ENCODE measurements at regions not wholly inside any gene's neighbourhood (a gene's known extent, or its start where the extent isn't known, plus 50 kb on each side); places are given as distances from the start of the nearest gene placed in this dataset.

DNA sequence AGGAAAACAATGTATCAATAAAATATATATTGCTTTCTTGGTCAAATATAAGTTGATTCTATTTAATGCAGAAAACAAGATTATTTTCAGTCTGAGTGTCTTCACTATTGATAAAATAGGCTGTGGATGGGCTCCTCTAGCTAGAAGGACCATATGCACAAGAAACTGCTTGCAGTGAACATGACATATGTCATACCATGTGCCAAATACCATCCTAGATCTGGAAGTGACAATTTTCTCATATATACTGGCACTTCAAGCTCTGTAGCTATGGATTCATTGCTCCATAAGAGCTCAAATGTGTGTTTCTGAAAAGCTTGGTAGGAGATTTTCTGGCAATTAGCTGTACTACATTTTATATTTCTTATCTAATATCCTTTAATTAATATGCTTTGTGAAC lies 95.6 kb upstream of the CDH6 start:
- DNase-seq, result no peak

DNA sequence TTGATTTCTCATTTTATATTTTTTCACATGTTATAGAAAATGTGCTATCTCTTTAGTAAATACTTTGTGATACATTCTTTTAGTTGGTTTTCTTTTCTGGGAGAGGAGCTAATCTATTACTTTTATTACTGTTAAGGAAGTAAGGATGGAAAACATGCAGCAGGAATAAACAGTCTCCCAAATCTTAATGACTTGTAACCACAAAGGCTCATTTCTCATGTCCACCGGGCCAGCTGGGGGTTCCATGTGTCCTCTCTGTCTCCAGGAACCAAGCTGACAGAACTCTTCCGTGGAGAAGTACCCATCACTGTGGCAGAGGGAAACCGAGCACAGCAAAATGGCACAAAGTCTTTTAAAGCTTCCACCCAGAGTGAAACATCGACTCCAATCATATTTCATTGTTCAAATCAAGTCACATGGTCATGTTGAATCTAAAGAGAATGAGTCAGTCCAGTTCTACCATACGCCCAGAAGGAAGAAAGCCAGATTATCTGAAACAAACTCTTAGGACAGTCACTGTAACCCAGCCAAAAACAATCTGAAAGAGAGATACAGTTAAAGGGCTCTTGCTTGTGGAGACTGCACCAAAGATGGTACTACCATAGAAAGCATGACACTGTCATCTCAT lies 97.1 kb upstream of the CDH6 start:
- DNase-seq, result no peak

DNA sequence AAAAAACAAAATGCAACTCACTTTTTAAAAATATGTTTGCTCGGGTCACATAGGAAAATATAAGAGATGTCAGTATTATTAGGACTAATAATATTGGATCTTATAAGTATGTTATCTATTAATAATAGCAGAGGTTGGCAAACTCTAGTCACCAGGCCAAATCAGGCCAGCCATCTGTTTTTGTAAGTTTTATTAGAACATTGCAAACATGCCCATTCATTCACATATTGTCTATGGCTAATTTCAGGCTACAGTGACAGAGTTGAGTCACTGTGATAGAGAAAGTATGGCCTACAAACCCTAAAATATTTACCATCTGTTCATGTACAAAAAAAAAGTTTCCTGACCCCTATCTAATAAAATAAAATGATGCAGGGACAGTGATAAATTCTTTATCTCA lies 97.7 kb upstream of the CDH6 start:
- no peak for DNase-seq

DNA sequence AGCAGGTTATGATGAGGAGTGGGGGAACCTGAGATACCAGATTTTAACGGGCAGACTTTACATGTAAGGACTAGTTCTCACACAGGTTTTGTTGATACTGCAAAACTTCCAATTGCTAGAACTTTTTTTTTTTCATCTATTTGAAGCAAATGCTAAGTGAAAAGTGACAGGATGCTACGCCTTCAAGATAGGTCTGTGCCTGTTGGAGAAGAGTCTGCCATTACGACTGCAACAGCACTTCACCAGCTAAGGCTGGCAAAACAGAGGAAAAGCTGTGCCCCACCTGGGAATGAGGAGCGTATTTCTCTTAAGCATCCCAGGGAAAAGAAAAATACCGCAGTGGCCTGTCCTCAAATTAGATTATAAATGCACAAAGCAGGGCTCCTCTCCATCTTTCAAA lies 102.0 kb upstream of the CDH6 start:
- no peak for DNase-seq

DNA sequence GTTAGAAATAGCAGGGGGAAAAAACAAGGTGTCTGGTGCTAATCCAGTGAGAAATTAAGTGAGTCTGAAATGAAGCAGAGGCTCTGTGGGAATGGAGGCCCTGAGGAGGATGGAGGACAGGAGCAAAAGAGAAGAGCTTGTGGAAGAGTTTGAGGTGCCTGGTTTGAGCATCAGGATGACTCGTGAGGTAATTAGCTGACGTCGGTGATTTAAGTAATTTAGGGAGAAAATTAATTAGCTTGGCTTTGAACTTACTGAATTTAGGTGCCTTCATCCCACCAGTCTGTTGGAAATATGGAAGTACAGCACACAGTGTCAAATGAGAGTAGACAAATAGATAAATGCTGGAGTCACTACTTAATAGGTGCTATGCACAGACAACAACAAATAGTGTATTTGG lies 103.0 kb upstream of the CDH6 start:
- no peak for DNase-seq

DNA sequence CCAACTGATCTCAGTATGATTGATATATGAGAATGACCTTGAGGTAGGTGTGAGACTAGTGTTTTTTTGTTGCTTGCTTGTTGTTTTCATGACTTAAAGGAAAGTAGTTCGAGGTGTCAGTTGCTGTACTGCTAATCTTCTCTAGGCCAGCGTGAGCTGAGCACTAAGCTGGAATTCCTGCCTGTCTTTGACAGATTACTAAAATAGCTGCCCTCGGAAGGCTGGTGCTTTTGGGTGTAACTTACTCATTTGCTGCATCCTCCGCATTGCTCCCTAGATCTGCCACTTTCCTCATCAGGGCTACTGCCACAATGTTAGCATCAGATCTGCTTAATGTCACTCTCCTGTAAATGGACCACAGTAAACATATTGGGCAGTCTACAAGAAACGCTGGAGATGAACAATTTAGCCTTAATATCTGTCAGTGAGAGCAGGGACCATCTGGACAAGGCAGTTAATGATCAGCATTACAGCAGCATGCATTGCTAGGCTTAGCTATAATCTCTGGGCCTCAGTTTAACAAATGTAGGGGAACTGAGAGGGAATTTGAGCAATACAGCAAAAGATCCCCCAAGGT lies 106.6 kb upstream of the CDH6 start:
- no peak for DNase-seq

DNA sequence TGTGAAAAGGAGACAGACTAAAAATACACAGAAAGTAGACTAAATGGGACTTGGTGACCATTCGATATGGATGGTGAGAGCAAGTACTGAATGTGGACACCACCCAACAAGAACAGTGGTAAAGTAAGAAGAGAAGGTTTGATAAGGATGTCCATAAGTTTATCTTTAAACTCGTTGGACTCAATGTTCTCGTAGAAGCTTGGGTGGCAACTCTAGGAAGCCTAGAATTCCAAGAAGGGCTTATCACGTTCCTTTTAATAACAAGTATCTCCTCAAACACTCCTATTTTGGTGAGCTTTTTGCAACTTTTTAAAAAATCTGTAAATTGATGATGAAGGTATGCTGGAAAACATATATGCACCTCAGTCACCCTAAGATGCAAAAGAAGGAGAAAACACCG lies 108.6 kb upstream of the CDH6 start:
- DNase-seq, result no peak

DNA sequence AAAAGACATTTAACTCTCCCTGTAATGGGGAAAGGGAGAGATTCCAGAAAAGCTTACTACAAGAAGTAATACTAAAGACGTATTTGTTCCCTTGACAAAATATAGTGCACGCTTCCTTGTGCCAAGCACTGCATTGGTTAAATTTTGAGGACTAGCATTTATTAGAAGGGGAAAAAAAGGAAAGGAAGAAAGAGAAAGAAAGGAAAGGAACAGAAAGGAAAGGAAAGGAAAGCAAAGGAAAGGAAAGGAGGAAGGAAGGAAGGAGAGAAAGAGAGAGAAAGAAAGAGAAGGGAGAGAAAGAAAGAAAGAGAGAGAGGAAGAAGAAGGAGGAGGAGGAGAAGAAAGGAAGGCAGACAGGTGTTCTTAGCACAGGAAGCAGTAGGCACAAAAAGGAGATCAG lies 110.1 kb upstream of the CDH6 start:
- DNase-seq, result no peak

DNA sequence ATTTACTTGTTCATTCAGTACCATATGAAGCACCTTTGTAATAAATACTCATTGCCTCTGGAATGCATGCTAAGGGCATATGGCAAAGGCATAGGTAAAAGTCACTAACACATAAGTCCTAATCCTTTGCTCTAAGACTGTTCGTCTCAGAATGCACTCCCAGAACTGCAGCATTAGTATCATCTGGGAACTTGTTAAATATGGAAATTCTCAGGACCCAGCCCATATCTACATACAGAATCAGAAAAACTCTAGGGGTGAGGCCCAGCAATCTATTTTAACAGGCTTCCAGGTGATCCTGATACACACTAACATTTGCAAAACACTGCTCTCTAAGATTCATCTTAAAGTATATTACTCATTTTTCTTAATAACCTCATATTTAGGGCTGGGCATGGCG lies 113.8 kb upstream of the CDH6 start:
- DNase-seq, result no peak

DNA sequence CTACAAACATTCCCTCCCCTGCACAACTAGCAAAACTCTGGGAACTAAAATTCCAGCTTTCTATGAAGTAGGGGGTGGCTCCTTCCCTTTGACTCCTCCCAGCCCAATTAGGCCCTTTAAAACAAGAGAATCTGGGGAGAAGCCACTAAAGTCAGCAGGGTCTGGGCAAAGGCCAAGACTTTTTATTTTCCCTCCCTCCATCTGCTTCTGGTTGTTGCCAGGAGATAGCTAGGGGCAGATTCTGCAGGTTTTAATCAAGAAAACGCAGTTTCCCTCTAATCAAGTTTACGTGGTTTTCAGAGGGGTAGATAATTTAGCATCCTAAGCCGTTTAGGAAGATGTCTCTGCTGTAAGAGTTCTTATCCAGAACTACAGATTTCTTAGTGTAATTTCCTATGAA lies 114.5 kb upstream of the CDH6 start:
- no peak for DNase-seq

DNA sequence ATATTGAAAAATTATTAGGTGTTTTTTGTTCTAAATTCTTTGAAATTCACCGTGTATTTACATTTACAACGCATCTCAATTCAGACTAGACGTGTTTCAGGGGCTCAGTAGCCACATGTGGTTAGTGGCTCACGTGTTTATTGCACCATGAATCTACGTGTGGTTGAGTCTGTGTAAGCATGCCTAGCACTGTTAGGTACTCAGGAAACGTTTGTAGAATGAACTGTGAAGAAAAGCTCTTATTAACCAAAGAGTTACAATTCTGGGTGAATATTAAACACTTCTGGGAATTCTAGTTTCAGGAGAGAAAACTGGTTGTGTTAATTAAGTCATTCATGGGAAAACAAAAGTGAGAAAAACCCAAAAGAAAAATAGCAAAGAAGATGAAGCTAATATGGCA lies 117.5 kb upstream of the CDH6 start:
- DNase-seq, result no peak

DNA sequence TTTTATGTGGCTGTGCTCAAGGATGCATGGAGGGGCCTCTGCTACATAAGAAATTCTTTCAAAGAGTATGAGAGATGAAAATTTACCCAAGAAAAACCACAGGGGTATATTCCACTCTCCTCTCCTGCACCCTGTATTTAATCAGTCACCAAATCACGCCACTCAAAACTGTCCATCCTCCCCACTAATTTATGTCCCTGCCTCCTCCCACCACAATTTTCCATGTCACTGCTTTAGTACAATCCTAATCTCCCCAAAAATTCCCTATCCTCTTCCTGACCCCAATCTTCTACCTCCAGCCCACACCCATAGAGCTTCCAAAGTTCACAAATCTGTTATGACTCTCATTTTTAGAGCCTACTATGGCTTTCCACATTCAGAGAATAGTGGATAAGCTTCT lies 125.2 kb upstream of the CDH6 start:
- DNase-seq, result no peak

DNA sequence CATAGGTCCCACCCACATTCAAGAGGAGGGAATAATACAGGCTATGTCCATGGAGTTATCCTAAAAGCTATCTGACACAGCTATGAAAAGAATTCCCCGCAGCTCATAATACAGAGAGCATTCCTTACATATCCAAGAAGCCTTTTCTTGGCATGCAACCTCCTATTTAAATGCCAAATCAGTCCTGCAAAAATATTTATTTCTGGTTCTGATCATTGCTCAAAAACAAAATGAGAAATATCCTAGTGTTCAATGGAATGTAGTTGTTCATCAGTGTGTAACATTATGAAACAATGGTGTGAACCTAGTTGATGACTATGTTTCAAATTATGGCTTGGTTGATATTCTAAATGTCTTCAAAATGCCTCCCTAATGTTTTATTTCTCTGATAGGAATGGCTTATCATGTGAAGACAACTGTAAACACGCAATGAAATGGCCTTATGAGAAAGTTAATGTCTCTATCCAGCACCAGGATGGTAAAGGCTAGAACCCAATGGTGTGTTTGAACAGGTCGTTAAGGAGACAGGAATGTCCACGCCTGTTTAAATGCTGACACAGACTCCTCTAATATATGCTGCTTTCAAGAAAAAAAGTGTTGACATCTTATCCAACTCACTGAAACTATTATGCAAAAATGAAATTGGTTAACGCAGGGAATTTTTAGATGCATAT lies 126.7 kb upstream of the CDH6 start:
- DNase-seq, result no peak

DNA sequence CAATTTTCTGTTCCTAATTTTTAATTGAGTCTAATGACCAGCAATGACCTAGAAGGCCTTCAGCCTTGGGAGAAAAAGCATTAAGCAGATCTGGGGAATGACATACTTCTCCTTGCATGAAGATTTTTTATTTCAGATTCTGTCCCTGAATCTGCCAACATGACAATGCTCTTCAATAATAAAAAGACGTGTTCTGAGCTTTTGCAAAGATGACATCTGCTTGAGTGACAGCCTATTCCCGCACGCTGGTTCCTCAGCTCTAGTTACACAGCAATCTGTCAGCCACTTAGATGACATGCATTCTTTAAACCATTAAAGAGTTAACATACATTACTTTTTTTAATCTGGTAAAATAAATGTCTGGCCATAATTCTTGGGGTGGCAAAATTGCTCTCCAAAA lies 129.3 kb upstream of the CDH6 start:
- no peak for DNase-seq

DNA sequence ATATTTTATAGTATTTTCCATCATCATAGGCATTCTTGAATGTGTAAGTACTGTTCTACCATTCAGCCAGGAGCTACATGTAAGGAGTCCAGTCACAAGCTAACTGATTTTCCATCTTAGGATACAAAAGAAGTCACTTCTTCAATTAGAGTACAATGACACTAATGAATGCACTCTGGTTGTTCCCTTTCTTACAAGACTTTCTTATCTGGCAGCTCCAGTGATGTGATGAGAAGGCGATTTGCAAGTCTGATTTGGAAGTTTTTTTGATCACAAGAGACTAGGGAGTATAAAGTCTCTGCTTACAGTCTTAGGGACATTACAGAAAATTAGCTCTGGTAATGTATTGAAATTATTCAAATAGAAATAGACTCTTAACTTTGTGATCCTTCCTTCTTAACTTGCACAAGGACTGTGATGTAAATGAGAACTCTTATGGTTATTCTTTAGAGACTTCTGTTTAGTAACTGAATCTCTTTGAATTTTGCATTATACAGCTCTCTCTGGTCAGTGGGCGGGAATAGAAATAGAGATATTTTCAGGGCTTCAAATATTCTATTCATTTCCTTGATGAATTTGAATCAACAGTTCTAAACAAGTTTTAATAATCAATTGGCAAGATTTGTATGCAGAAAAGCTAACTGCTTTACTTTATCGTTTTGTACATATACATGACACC lies 130.4 kb upstream of the CDH6 start:
- DNase-seq, result no peak

DNA sequence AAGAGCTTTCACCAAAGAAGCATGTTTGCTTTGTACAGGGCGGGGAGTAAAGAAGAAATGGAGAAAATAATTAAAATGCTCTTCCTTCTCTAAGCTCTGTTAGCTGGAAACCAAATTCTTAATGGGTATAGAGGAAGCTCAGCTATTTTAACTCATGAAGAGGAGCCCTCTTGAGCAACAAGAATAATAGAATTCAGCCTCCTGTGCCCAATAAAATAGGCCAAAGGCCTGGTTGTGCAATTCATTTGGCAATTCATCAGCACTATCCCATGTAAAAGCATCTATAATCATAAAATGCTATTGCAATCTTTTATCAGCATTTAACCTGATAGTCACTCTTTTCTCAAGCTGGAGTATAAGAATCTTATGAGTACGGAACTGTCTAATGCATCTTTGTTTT lies 133.6 kb upstream of the CDH6 start:
- DNase-seq, result no peak

DNA sequence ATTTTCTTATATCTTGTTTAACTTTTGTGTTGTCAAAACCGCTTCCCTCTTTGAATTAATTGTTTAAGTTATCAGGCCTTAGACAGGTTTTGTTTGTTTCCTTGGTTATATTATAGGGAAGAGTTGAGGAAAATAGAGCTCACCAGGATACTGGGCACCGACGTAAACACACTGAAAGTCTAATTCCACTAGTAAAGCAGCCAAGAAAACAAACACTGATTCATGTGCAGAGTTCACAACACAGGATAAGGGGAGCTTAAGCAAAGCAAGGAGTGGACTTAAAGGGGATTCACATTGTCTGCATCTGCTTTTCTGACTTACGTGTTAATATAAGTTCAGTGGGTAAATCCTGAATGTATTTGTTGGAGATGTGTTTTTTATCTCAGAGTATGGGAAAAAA lies 139.0 kb upstream of the CDH6 start:
- DNase-seq, result no peak

DNA sequence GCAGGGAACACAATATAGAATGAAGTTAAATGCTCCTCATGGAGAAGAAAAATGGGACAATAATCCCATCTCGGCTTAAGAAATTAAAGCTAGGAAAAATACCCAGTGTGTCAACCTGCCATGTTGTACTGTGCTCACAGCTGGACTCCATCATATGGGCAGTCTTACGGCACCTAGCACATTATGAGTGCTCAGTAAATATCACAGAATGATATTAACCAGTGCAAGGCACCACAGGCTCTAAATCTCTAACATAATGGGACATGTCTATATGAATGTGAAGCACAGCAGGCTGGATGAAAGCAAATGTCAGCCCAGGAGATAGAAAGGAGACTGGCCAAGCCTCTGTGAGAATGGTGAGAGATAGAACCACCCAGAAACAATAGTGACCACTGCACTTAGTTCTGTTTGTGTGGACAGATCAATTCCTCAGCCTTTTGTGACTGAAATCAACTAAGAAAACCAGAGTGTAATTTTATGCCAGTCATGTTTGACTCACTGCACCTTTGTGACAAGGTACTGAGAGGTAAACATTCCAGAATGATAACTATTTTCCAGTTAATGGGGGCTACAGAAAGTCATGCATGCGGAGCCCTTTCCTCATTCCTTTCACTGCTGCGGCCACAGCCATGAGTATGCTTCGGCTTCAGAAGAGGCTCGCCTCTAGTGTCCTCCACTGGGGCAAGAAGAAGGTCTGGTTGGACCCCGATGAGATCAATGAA lies 140.4 kb upstream of the CDH6 start:
- DNase-seq, result no peak

DNA sequence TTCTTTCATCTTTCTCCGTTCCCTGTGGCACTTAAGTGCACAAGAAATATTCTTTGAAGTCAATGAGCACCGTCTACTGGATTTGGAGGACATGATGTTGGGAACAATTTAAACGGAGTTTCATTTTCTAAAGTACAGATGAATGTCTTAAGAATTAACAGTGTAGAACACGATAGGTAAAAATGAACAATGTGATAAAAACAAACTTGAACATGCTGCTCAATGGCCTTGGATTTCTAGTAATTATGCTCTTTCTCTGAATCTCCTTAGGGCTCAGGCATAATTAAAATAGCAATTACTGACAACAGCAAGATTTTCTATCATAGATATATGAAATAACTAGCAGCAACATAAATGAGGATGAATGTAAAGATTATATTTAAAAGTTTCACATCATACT lies 142.2 kb upstream of the CDH6 start:
- no peak for DNase-seq

DNA sequence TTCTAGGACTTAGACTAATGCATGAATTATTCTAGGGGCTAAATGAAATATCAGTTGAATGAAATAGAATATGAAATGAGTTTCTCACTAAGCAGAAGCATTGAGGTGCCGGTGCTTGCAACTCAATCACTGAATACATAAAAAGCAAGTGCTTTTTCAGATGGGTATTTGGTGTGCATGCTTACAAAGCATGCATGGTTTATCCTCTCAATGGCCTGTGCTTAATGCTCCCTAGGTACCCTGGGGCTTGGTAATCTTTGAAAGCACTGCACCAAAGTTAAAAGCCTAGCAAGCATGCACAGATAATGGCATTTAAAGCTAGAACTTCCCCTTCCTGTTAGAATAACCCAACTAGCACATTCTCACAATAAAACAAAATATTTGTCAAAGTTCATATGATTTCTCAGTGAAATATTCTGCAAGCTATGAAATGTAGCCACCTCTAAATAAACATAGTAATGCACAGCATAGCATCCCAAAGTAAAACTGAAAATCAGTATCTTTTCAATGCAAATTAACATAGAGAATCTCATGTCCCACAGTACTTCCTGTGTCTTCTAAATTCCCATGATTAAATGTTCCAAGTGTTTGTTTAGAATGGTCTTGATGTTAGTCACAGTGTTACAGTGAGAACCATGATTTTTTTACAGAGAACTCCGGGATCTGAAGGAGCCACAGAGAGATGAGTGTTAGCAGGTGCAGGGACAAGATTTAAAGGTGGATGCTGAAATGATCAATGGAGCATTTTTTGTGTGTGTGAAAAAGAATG lies 143.4 kb upstream of the CDH6 start:
- DNase-seq, result no peak

DNA sequence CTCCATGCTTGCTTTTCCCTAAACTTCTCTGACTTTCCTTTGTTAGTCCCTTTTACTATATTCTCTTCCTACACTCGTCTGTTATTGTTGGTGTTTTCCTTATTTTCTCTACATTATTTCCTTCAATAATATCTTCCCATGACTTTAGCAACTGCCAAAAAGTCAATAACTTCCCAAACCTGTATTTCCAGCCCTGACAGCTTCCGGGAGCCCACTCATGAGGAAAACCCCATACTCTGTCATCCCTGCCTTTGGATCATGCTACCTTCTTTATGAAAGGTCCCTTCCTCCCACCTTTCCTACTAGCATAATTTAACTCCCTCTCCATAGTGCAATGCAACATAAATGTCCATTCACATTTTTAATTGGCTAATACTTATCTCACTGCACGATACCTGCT lies 144.0 kb upstream of the CDH6 start:
- DNase-seq, result no peak

DNA sequence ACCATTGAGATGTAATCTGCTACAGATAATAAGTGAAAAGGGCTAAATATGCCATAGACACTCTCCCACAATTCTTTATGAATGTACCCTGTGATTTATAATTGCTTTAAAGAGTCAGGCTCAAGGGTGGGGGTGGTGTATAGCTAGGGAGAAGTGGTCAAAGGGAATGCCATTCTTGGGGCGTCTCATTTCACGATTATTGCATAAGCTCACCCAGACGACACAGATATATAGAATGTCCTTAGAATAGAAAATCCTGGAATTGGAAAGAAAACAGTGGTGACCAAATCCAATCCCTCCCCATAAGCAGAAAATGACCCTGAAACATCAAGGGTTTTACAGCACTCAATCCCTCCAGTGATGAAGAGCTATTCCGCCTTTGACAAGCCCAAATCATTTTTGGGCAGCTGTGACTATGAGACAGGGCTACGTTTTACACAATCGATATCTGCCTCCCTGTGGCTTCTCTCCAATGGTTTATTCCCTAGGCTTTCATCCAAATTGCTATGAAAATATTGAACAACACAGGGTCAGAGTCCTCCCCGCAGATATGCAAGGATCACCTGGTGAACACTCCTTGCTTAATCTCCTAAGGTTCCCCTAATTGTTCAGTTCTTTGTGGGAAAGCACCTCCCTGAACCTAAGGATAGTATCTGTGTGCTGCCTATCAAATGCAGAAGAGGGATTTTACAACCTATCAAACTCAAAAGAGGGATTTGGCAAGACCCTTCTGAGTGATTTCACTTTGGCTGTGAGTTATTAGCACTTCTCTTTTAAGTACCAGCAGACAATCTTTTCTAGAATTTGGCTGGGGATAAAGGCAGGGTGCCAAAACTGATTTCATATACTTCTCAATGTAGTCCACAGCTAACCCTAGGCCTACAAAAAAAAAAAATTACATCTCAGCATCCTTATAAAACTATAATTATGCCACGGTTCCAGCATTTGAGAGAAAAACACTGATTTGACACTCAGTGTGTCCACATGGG lies 144.9 kb upstream of the CDH6 start:
- DNase-seq, result no peak
